ENCODE measurements at regions not wholly inside any gene's neighbourhood (a gene's known extent, or its start where the extent isn't known, plus 50 kb on each side); places are given as distances from the start of the nearest gene placed in this dataset.

- Histone ChIP-seq H3K27me3 (replicated peaks in 1 of 4; ENCODE audit: control insufficient read depth in 3 of 4, extremely low read depth in 1 of 4, insufficient read depth in 3 of 4, low read length in 3 of 4) (no peaks in the 10 kb centered on the region), H2AK5ac (ENCODE audit: low read depth, low read length) (no peak overlapping the region), H4K91ac (replicated peaks; ENCODE audit: insufficient read length, low read length) (no peak overlapping the region), H3K23me2 (ENCODE audit: low read depth, low read length) (no peaks in the 10 kb centered on the region), H2BK120ac (replicated peaks; ENCODE audit: low read depth, low read length) (no peak overlapping the region), H3K9me3 (ENCODE audit: insufficient read depth in 2 of 2, low read depth in 1 of 2, low read length in 1 of 2) (no peaks in the 10 kb centered on the region), H3K4me3 (ENCODE audit: extremely low read depth in 1 of 4, insufficient read depth in 2 of 4, low read depth in 3 of 4, low read length in 4 of 4) (no peak overlapping the region), H3K4ac (replicated peaks; ENCODE audit: insufficient read length, low read depth, low read length) (no peak overlapping the region), H3K36me3 (ENCODE audit: control insufficient read depth in 2 of 4, insufficient read depth in 4 of 4, low read length in 3 of 4) (no peaks in the 10 kb centered on the region), H2AFZ (ENCODE audit: low read length) (no peak overlapping the region), H3K79me1 (ENCODE audit: low read depth, low read length) (no peaks in the 10 kb centered on the region), H2BK15ac (ENCODE audit: low read length) (no peak overlapping the region), H2BK20ac (ENCODE audit: low read length) (no peak overlapping the region), H3K27ac (ENCODE audit: low read depth, low read length) (no peak overlapping the region), H3K4me2 (ENCODE audit: insufficient read depth in 1 of 2, low read depth in 2 of 2, low read length in 2 of 2) (no peak overlapping the region), H2BK5ac (ENCODE audit: low read depth, low read length) (no peak overlapping the region), H3K18ac (ENCODE audit: extremely low read depth, low read length) (no peak overlapping the region), H3K9ac (replicated peaks in 1 of 4; ENCODE audit: extremely low read depth in 1 of 4, low read depth in 3 of 4, low read length in 3 of 4) (no peak overlapping the region), H2BK12ac (ENCODE audit: low read depth, low read length) (no peak overlapping the region), H3K14ac (ENCODE audit: insufficient read length) (no peak overlapping the region), H3K23ac (ENCODE audit: insufficient read length) (no peak overlapping the region), H4K5ac (ENCODE audit: insufficient read length, low read depth, low read length) (no peak overlapping the region), H3K79me2 (ENCODE audit: control insufficient read depth in 1 of 2, insufficient read depth in 2 of 2, low read length in 2 of 2) (no peaks in the 10 kb centered on the region), H4K20me1 (replicated peaks in 1 of 2; ENCODE audit: control insufficient read depth in 1 of 2, insufficient read depth in 2 of 2, low read length in 2 of 2) (no peaks in the 10 kb centered on the region), H3K4me1 (replicated peaks in 1 of 4; ENCODE audit: control insufficient read depth in 3 of 4, insufficient read depth in 4 of 4, low read length in 3 of 4) (no peaks in the 10 kb centered on the region), H3K56ac (replicated peaks; ENCODE audit: insufficient read length, low read depth, low read length) (no peak overlapping the region), H4K8ac (ENCODE audit: extremely low read depth, insufficient read depth, low read length) (no peak overlapping the region)
- 0% methylated on average over 1 of the region's 1 CpG; no CpG with 5 or more reads in 1 of the 2 experiments for WGBS, 2 experiments (ENCODE audit: extremely low coverage in 1 of 2, insufficient coverage in 1 of 2, insufficient read length in 1 of 2, insufficient replicate concordance in 2 of 2, low coverage in 1 of 2, low lambda C conversion rate in 2 of 2, missing lambda C conversion rate in 1 of 2)
- ChIA-PET POLR2A (ENCODE audit: partially characterized antibody) (no interaction called here), CTCF (ENCODE audit: partially characterized antibody) (interaction anchor here (0.7 to 3.0 kb wide), 22 partner anchors 10 to 774 kb away, joined by 3 to 31 read pairs (median 4); no protein-coding TSS in a partner anchor)
- no peak for DNase-seq (ENCODE audit: low read depth in 1 of 2, low spot score in 2 of 2)
- TF ChIP-seq TBP (IDR thresholded peaks at IDR 0.05; ENCODE audit: low read depth, low read length) (no peak), MAX (IDR thresholded peaks at IDR 0.05) (no peak), SIX5 (IDR thresholded peaks at IDR 0.05; ENCODE audit: low read depth, low read length) (no peak), SP4 (IDR thresholded peaks at IDR 0.05; ENCODE audit: low read length) (no peak), POLR2AphosphoS5 (IDR thresholded peaks at IDR 0.05; ENCODE audit: low read depth, low read length) (no peak)
- FAIRE-seq, result no peak
Observed at GRCh38 chr9:17062497-17062896, 72.3 kb upstream of the CNTLN start.

Measured in H1 (cell line).